Hepatocyte (in vitro differentiated cells): ENCODE measurements at regions not wholly inside any gene's neighbourhood (a gene's known extent, or its start where the extent isn't known, plus 50 kb on each side); places are given as distances from the start of the nearest gene placed in this dataset.

Experiments used
- DNase-seq: peaks from one replicate; pipeline ENCODE4 v3.0.0-alpha.2; 2016; ENCODE audit warnings: low spot score
- H2AFZ ChIP-seq: fragments of 200-600 bp; sonication (generic); 2 replicates; pipeline ENCODE4 v1.6.0; 2016; ENCODE audit warnings: antibody characterized with exemption, mild to moderate bottlenecking
- H3K27ac ChIP-seq: fragments of 200-600 bp; sonication (generic); 2 replicates; pipeline ENCODE4 v1.5.1; 2016; ENCODE audit warnings: mild to moderate bottlenecking
- H3K27me3 ChIP-seq: fragments of 200-600 bp; sonication (generic); 2 replicates; pipeline ENCODE4 v1.6.1; 2016
- H3K36me3 ChIP-seq: fragments of 200-600 bp; sonication (generic); replicated peaks from 2 replicates; pipeline ENCODE4 v1.5.1; 2016; ENCODE audit warnings: low read depth; ENCODE audit not compliant: insufficient read depth
- H3K4me1 ChIP-seq: fragments of 200-600 bp; sonication (generic); 2 replicates; pipeline ENCODE4 v1.5.1; 2016; ENCODE audit warnings: mild to moderate bottlenecking, moderate library complexity; ENCODE audit not compliant: insufficient read depth
- H3K4me2 ChIP-seq: fragments of 200-600 bp; sonication (generic); 2 replicates; pipeline ENCODE4 v1.6.0; 2016
- H3K4me3 ChIP-seq: fragments of 200-600 bp; sonication (generic); 2 replicates; pipeline ENCODE4 v1.5.1; 2016; ENCODE audit warnings: mild to moderate bottlenecking
- H3K79me2 ChIP-seq: fragments of 200-600 bp; sonication (generic); 2 replicates; pipeline ENCODE4 v1.6.0; 2017; ENCODE audit warnings: mild to moderate bottlenecking
- H3K9me2 ChIP-seq: fragments of 200-600 bp; sonication (generic); replicated peaks from 2 replicates; pipeline ENCODE4 v1.6.0; 2017; ENCODE audit warnings: mild to moderate bottlenecking; ENCODE audit not compliant: insufficient read depth
- H3K9me3 ChIP-seq: fragments of 200-600 bp; sonication (generic); 2 replicates; pipeline ENCODE4 v1.5.1; 2016; ENCODE audit warnings: low read depth, mild to moderate bottlenecking
- H4K20me1 ChIP-seq: fragments of 200-600 bp; sonication (generic); 2 replicates; pipeline ENCODE4 v1.6.0; 2016; ENCODE audit warnings: mild to moderate bottlenecking; ENCODE audit not compliant: insufficient read depth, poor library complexity, severe bottlenecking
- CTCF ChIP-seq: fragments of 200-600 bp; sonication (generic); IDR thresholded peaks from 2 replicates; pipeline ENCODE4 v1.5.1; 2016; ENCODE audit warnings: antibody characterized with exemption, mild to moderate bottlenecking; ENCODE audit not compliant: poor library complexity
- EZH2 ChIP-seq: fragments of 200-600 bp; sonication (generic); IDR thresholded peaks from 2 replicates; pipeline ENCODE4 v1.6.1; 2016; ENCODE audit warnings: antibody characterized with exemption, mild to moderate bottlenecking, borderline replicate concordance
- EZH2phosphoT487 ChIP-seq: fragments of 200-600 bp; sonication (generic); IDR thresholded peaks from one replicate; pipeline ENCODE4 v1.6.1; 2018; ENCODE audit warnings: antibody characterized with exemption, mild to moderate bottlenecking, low read depth, moderate library complexity; ENCODE audit not compliant: unreplicated experiment, severe bottlenecking
- WGBS: methylation state at CpG from one replicate; pipeline ENCODE4 v1.1.6; 2016; ENCODE audit warnings: low lambda C conversion rate; ENCODE audit errors: missing lambda C conversion rate; 5-methylcytosine and 5-hydroxymethylcytosine counted together

- 48% methylated on average over 2 of the region's 2 CpGs for WGBS
- TF ChIP-seq EZH2 = no peak
- TF ChIP-seq EZH2phosphoT487 = no peak
- TF ChIP-seq CTCF = peak; percentile 31
- H2AFZ ChIP-seq = no peak overlapping the region
These were observed 380.6 kb downstream of the TSN start for GRCh38 chr2:122136056-122136455.

GRCh38 chr2:122138561-122138960, 383.1 kb downstream of the TSN start:
- no peaks in the 10 kb centered on the region for H3K27me3 ChIP-seq
- 68% methylated on average over 7 of the region's 7 CpGs for WGBS
- H3K27ac ChIP-seq = no peak overlapping the region
- TF ChIP-seq EZH2phosphoT487 (no peak), EZH2 (no peak), CTCF (no peak)
- H3K4me2 ChIP-seq = no peak overlapping the region
- H3K79me2 ChIP-seq = no peaks in the 10 kb centered on the region
- H4K20me1 ChIP-seq = no peaks in the 10 kb centered on the region
- H3K4me1 ChIP-seq = peaks cover 13% of the 10 kb centered on the region
- no peak overlapping the region for H2AFZ ChIP-seq
- no peaks in the 10 kb centered on the region for H3K9me3 ChIP-seq
- no peak for DNase-seq
- no peaks in the 10 kb centered on the region for H3K36me3 ChIP-seq
- no peaks in the 10 kb centered on the region for H3K9me2 ChIP-seq
- H3K4me3 ChIP-seq = no peak overlapping the region

More at GRCh38 chr2:122136056-122136455, 380.6 kb downstream of the TSN start:
- Histone ChIP-seq H3K27me3 (no peaks in the 10 kb centered on the region), H3K9me3 (no peaks in the 10 kb centered on the region), H3K36me3 (no peaks in the 10 kb centered on the region), H3K27ac (no peak overlapping the region), H3K9me2 (no peaks in the 10 kb centered on the region), H3K4me1 (peaks cover 13% of the 10 kb centered on the region), H4K20me1 (no peaks in the 10 kb centered on the region), H3K4me2 (no peak overlapping the region), H3K4me3 (no peak overlapping the region), H3K79me2 (no peaks in the 10 kb centered on the region)
- no peak for DNase-seq

- no peaks in the 10 kb centered on the region for H3K9me2 ChIP-seq
- H3K27ac ChIP-seq = no peak overlapping the region
- peaks cover 13% of the 10 kb centered on the region for H3K4me1 ChIP-seq
- TF ChIP-seq EZH2phosphoT487 = no peak
- TF ChIP-seq CTCF = no peak
- TF ChIP-seq EZH2 = no peak
- no peaks in the 10 kb centered on the region for H3K9me3 ChIP-seq
- no peaks in the 10 kb centered on the region for H4K20me1 ChIP-seq
- DNase-seq = no peak
- no peak overlapping the region for H3K4me2 ChIP-seq
- no peak overlapping the region for H2AFZ ChIP-seq
- H3K4me3 ChIP-seq = no peak overlapping the region
- no peaks in the 10 kb centered on the region for H3K36me3 ChIP-seq
- no peaks in the 10 kb centered on the region for H3K27me3 ChIP-seq
- WGBS = 94% methylated on average over 11 of the region's 11 CpGs
- H3K79me2 ChIP-seq = no peaks in the 10 kb centered on the region
These were observed 384.4 kb downstream of the TSN start for GRCh38 chr2:122139739-122140420.
